Neural progenitor cell (in vitro differentiated cells): ENCODE measurements at regions not wholly inside any gene's neighbourhood (a gene's known extent, or its start where the extent isn't known, plus 50 kb on each side); places are given as distances from the start of the nearest gene placed in this dataset.

Experiments used
- DNase-seq: peaks from one replicate; pipeline ENCODE4 v3.0.0-alpha.2; 2016; ENCODE audit warnings: low spot score
- H2AFZ ChIP-seq: fragments of 200-600 bp; sonication (generic); replicated peaks from 2 replicates; pipeline ENCODE4 v1.6.1; 2016; ENCODE audit warnings: antibody characterized with exemption
- H3F3A ChIP-seq: fragments of 200-600 bp; sonication (generic); 2 replicates; pipeline ENCODE4 v1.6.1; 2016; ENCODE audit warnings: antibody characterized with exemption, low read depth
- H3K27ac ChIP-seq: fragments of 200-600 bp; sonication (generic); 2 replicates; pipeline ENCODE4 v1.5.1; 2016; ENCODE audit warnings: mild to moderate bottlenecking
- H3K27me3 ChIP-seq: fragments of 200-600 bp; sonication (generic); 2 replicates; pipeline ENCODE4 v1.6.1; 2016; ENCODE audit warnings: mild to moderate bottlenecking, moderate library complexity
- H3K36me3 ChIP-seq: fragments of 200-600 bp; sonication (generic); 2 replicates; pipeline ENCODE4 v1.5.1; 2016
- H3K4me1 ChIP-seq: fragments of 200-600 bp; sonication (generic); 2 replicates; pipeline ENCODE4 v1.6.1; 2016; ENCODE audit warnings: mixed run types
- H3K4me2 ChIP-seq: fragments of 200-600 bp; sonication (generic); 2 replicates; pipeline ENCODE4 v1.6.1; 2016
- H3K4me3 ChIP-seq: fragments of 200-600 bp; sonication (generic); 2 replicates; pipeline ENCODE4 v1.5.1; 2016
- H3K79me2 ChIP-seq: fragments of 200-600 bp; sonication (generic); 2 replicates; pipeline ENCODE4 v1.6.1; 2016; ENCODE audit warnings: low read depth
- H3K9ac ChIP-seq: fragments of 200-600 bp; sonication (generic); 2 replicates; pipeline ENCODE4 v1.6.1; 2016
- H3K9me3 ChIP-seq: fragments of 200-600 bp; sonication (generic); 2 replicates; pipeline ENCODE4 v1.5.1; 2016; ENCODE audit warnings: low read depth
- H4K20me1 ChIP-seq: fragments of 200-600 bp; sonication (generic); 2 replicates; pipeline ENCODE4 v1.6.1; 2016; ENCODE audit warnings: low read depth
- H3K27ac Mint-ChIP-seq: 3 replicates; pipeline ENCODE4 v1.8.0; 2021; ENCODE audit warnings: mixed read lengths
- H3K27me3 Mint-ChIP-seq: 2 replicates; pipeline ENCODE4 v1.8.0; 2022; ENCODE audit warnings: low read depth, mild to moderate bottlenecking, inconsistent platforms, moderate library complexity, mixed read lengths; ENCODE audit not compliant: insufficient read depth
- H3K36me3 Mint-ChIP-seq: 3 replicates; pipeline ENCODE4 v1.8.0; 2021; ENCODE audit warnings: mixed read lengths
- H3K4me1 Mint-ChIP-seq: 3 replicates; pipeline ENCODE4 v1.8.0; 2021; ENCODE audit warnings: mixed read lengths
- H3K4me3 Mint-ChIP-seq: 3 replicates; pipeline ENCODE4 v1.8.0; 2021; ENCODE audit warnings: mild to moderate bottlenecking, moderate library complexity, mixed read lengths
- H3K9me3 Mint-ChIP-seq: 3 replicates; pipeline ENCODE4 v1.8.0; 2020; ENCODE audit warnings: mixed read lengths
- CTCF ChIP-seq: fragments of 200-600 bp; sonication (generic); IDR thresholded peaks from 2 replicates; pipeline ENCODE4 v1.5.1; 2017; ENCODE audit warnings: antibody characterized with exemption, mild to moderate bottlenecking
- EZH2 ChIP-seq: fragments of 200-600 bp; sonication (generic); IDR thresholded peaks from 2 replicates; pipeline ENCODE4 v1.6.1; 2017; ENCODE audit warnings: antibody characterized with exemption, mild to moderate bottlenecking, moderate library complexity
- EZH2phosphoT487 ChIP-seq: fragments of 200-600 bp; sonication (generic); IDR thresholded peaks from 2 replicates; pipeline ENCODE4 v1.6.1; 2017; ENCODE audit warnings: antibody characterized with exemption

- no peak for TF ChIP-seq CTCF
- TF ChIP-seq EZH2phosphoT487 = no peak
- TF ChIP-seq EZH2 = no peak
- no peaks in the 10 kb centered on the region for H3K4me1 ChIP-seq
Measured at GRCh38 chr14:53855574-53855973, 101.1 kb downstream of the BMP4 start.

GRCh38 chr14:53855127-53855526 lies 101.5 kb downstream of the BMP4 start:
- Mint-ChIP-seq H3K27ac (no peak overlapping the region), H3K4me1 (peaks cover 6% of the 10 kb centered on the region), H3K27me3 (no peaks in the 10 kb centered on the region)

More at GRCh38 chr14:53855574-53855973, 101.1 kb downstream of the BMP4 start:
- no peaks in the 10 kb centered on the region for H3K36me3 Mint-ChIP-seq
- no peaks in the 10 kb centered on the region for H3K27me3 ChIP-seq
- no peaks in the 10 kb centered on the region for H3K27me3 Mint-ChIP-seq
- no peak overlapping the region for H3K27ac ChIP-seq
- H3K36me3 ChIP-seq = no peaks in the 10 kb centered on the region
- no peak overlapping the region for H3K4me2 ChIP-seq
- H3F3A ChIP-seq = no peaks in the 10 kb centered on the region
- H3K79me2 ChIP-seq = no peaks in the 10 kb centered on the region
- no peak overlapping the region for H2AFZ ChIP-seq
- H3K4me3 ChIP-seq = no peak overlapping the region
- no peak overlapping the region for H3K9ac ChIP-seq
- no peak overlapping the region for H3K4me3 Mint-ChIP-seq
- DNase-seq = no peak
- H4K20me1 ChIP-seq = no peaks in the 10 kb centered on the region
- H3K9me3 Mint-ChIP-seq = no peaks in the 10 kb centered on the region
- H3K4me1 Mint-ChIP-seq = peaks cover 6% of the 10 kb centered on the region
- no peak overlapping the region for H3K27ac Mint-ChIP-seq
- H3K9me3 ChIP-seq = no peaks in the 10 kb centered on the region

GRCh38 chr14:53851394-53852090 lies 105.1 kb downstream of the BMP4 start:
- TF ChIP-seq CTCF = no peak
- TF ChIP-seq EZH2phosphoT487 = no peak
- TF ChIP-seq EZH2 = no peak

More at GRCh38 chr14:53855127-53855526, 101.5 kb downstream of the BMP4 start:
- Histone ChIP-seq H3K79me2 (no peaks in the 10 kb centered on the region), H4K20me1 (no peaks in the 10 kb centered on the region), H3K27me3 (no peaks in the 10 kb centered on the region), H3K9me3 (no peaks in the 10 kb centered on the region), H3K4me1 (no peaks in the 10 kb centered on the region), H3K4me2 (no peak overlapping the region), H3K9ac (no peak overlapping the region), H3K27ac (no peak overlapping the region), H3K36me3 (no peaks in the 10 kb centered on the region), H3F3A (no peaks in the 10 kb centered on the region), H2AFZ (no peak overlapping the region), H3K4me3 (no peak overlapping the region)
- no peak for DNase-seq
- TF ChIP-seq EZH2 (no peak), CTCF (no peak), EZH2phosphoT487 (no peak)
- Mint-ChIP-seq H3K9me3 (no peaks in the 10 kb centered on the region), H3K36me3 (no peaks in the 10 kb centered on the region), H3K4me3 (no peak overlapping the region)

More at GRCh38 chr14:53851394-53852090, 105.1 kb downstream of the BMP4 start:
- H3K4me1 ChIP-seq = no peaks in the 10 kb centered on the region
- no peak overlapping the region for H3K27ac ChIP-seq
- no peak overlapping the region for H2AFZ ChIP-seq
- no peaks in the 10 kb centered on the region for H3K27me3 ChIP-seq
- H3K4me2 ChIP-seq = no peak overlapping the region
- no peaks in the 10 kb centered on the region for H3K36me3 ChIP-seq
- no peaks in the 10 kb centered on the region for H4K20me1 ChIP-seq
- Mint-ChIP-seq H3K4me1 (peaks cover 10% of the 10 kb centered on the region), H3K4me3 (no peak overlapping the region), H3K27ac (no peak overlapping the region), H3K27me3 (no peaks in the 10 kb centered on the region), H3K9me3 (no peaks in the 10 kb centered on the region), H3K36me3 (no peaks in the 10 kb centered on the region)
- no peak overlapping the region for H3K4me3 ChIP-seq
- no peaks in the 10 kb centered on the region for H3K9me3 ChIP-seq
- H3K79me2 ChIP-seq = no peaks in the 10 kb centered on the region
- DNase-seq = no peak
- H3K9ac ChIP-seq = no peak overlapping the region
- H3F3A ChIP-seq = no peaks in the 10 kb centered on the region
